ENCODE measurements at regions not wholly inside any gene's neighbourhood (a gene's known extent, or its start where the extent isn't known, plus 50 kb on each side); places are given as distances from the start of the nearest gene placed in this dataset.

DNA sequence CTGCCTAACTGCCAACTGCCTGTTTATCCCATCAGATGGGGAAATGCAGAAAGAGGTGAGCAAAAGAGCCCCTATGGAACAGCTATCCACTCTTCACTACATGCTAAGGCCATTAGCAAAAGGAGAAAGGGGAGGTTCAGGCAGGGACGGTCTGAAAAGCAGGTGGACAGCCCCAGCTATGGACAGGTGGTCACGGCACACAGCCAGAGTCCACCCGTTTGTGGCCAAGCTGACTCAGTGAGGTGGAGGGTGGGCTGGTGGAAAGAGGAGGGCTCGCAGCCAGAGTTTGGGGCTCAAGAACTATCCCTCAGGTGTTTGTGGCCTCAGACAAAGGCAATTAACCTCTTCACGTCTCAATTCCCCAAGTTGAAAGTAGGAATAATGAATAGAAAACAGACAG lies 148.9 kb upstream of the UBE2E1 start:
- peaks cover 34% of the 10 kb centered on the region for H3K4me1 ChIP-seq (ENCODE audit: control insufficient read depth, insufficient read depth, low read length)
- intact Hi-C loops (cut with micrococcal nuclease; ENCODE audit: unreplicated experiment), result loop anchor here (10.0 kb wide), 1 partner anchor 288 kb away; the partner anchor contains the start of gene NR1D2
- H3K9me3 ChIP-seq (replicated peaks; ENCODE audit: control insufficient read depth, insufficient read depth, low read length), result peaks cover 4% of the 10 kb centered on the region
- ChIA-PET RAD21 (ENCODE audit: unreplicated experiment) (interaction anchor here (0.8 to 3.2 kb wide), 5 partner anchors 42 to 150 kb away, joined by 3 to 23 read pairs (median 3); no protein-coding TSS in a partner anchor), SMC1A (ENCODE audit: uncharacterized antibody, unreplicated experiment) (interaction anchor here (0.9 to 2.6 kb wide), 7 partner anchors 9 to 418 kb away, joined by 3 to 6 read pairs (median 4); no protein-coding TSS in a partner anchor), CTCF (interaction anchor here (0.6 to 1.6 kb wide), 2 partner anchors 114 to 177 kb away, joined by 3 to 5 read pairs; no protein-coding TSS in a partner anchor), POLR2A (interaction anchor here (0.8 to 1.0 kb wide), 2 partner anchors 64 to 152 kb away, joined by 3 read pairs; no protein-coding TSS in a partner anchor)
- FAIRE-seq (no peak), ATAC-seq (no peak), DNase-seq (ENCODE audit: low read depth, low spot score) (no peak)
- no peaks in the 10 kb centered on the region for H3K36me3 ChIP-seq (ENCODE audit: control insufficient read depth in 2 of 2, insufficient read depth in 2 of 2, low read length in 1 of 2)
- H3K9ac ChIP-seq (ENCODE audit: control insufficient read depth, insufficient read depth, low read length), result no peak overlapping the region
- H3K4me2 ChIP-seq (ENCODE audit: control insufficient read depth, insufficient read depth), result no peak overlapping the region
- H3K79me2 ChIP-seq (ENCODE audit: control insufficient read depth, insufficient read depth, low read length), result no peaks in the 10 kb centered on the region
- H3K4me3 ChIP-seq, result no peak overlapping the region
- no peak overlapping the region for H3K27ac ChIP-seq (ENCODE audit: control insufficient read depth, insufficient read depth)
- H4K20me1 ChIP-seq (ENCODE audit: control insufficient read depth, insufficient read depth), result no peaks in the 10 kb centered on the region
- no peak overlapping the region for H2AFZ ChIP-seq (ENCODE audit: control insufficient read depth, low read depth, low read length)
- no peak for TF ChIP-seq RFX5 (IDR thresholded peaks at IDR 0.05; ENCODE audit: low read depth, low read length)
- no peak for TF ChIP-seq KLF5 (IDR thresholded peaks at IDR 0.05; ENCODE audit: partially characterized antibody)
- TF ChIP-seq HDAC2 (IDR thresholded peaks at IDR 0.05), result no peak
- TF ChIP-seq, protein P1, sequence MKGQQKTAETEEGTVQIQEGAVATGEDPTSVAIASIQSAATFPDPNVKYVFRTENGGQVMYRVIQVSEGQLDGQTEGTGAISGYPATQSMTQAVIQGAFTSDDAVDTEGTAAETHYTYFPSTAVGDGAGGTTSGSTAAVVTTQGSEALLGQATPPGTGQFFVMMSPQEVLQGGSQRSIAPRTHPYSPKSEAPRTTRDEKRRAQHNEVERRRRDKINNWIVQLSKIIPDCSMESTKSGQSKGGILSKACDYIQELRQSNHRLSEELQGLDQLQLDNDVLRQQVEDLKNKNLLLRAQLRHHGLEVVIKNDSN (IDR thresholded peaks at IDR 0.05; ENCODE audit: borderline replicate concordance, extremely low read length, insufficient read depth, low read depth, low read length), result no peak
- TF ChIP-seq, protein P2, sequence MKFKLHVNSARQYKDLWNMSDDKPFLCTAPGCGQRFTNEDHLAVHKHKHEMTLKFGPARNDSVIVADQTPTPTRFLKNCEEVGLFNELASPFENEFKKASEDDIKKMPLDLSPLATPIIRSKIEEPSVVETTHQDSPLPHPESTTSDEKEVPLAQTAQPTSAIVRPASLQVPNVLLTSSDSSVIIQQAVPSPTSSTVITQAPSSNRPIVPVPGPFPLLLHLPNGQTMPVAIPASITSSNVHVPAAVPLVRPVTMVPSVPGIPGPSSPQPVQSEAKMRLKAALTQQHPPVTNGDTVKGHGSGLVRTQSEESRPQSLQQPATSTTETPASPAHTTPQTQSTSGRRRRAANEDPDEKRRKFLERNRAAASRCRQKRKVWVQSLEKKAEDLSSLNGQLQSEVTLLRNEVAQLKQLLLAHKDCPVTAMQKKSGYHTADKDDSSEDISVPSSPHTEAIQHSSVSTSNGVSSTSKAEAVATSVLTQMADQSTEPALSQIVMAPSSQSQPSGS (IDR thresholded peaks at IDR 0.05; ENCODE audit: low read length), result no peak
- TF ChIP-seq SMARCA5 (IDR thresholded peaks at IDR 0.05), result no peak
- TF ChIP-seq RAD21 (IDR thresholded peaks at IDR 0.05; ENCODE audit: insufficient read depth, low read depth, low read length), result no peak
- no peak for TF ChIP-seq ZBTB4 (CRISPR knock-in tag; IDR thresholded peaks at IDR 0.05)
- TF ChIP-seq, protein P3, sequence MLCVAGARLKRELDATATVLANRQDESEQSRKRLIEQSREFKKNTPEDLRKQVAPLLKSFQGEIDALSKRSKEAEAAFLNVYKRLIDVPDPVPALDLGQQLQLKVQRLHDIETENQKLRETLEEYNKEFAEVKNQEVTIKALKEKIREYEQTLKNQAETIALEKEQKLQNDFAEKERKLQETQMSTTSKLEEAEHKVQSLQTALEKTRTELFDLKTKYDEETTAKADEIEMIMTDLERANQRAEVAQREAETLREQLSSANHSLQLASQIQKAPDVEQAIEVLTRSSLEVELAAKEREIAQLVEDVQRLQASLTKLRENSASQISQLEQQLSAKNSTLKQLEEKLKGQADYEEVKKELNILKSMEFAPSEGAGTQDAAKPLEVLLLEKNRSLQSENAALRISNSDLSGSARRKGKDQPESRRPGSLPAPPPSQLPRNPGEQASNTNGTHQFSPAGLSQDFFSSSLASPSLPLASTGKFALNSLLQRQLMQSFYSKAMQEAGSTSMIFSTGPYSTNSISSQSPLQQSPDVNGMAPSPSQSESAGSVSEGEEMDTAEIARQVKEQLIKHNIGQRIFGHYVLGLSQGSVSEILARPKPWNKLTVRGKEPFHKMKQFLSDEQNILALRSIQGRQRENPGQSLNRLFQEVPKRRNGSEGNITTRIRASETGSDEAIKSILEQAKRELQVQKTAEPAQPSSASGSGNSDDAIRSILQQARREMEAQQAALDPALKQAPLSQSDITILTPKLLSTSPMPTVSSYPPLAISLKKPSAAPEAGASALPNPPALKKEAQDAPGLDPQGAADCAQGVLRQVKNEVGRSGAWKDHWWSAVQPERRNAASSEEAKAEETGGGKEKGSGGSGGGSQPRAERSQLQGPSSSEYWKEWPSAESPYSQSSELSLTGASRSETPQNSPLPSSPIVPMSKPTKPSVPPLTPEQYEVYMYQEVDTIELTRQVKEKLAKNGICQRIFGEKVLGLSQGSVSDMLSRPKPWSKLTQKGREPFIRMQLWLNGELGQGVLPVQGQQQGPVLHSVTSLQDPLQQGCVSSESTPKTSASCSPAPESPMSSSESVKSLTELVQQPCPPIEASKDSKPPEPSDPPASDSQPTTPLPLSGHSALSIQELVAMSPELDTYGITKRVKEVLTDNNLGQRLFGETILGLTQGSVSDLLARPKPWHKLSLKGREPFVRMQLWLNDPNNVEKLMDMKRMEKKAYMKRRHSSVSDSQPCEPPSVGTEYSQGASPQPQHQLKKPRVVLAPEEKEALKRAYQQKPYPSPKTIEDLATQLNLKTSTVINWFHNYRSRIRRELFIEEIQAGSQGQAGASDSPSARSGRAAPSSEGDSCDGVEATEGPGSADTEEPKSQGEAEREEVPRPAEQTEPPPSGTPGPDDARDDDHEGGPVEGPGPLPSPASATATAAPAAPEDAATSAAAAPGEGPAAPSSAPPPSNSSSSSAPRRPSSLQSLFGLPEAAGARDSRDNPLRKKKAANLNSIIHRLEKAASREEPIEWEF (IDR thresholded peaks at IDR 0.05; ENCODE audit: insufficient replicate concordance, low read depth, low read length), result no peak
- H3K27me3 ChIP-seq (replicated peaks in 1 of 2; ENCODE audit: control insufficient read depth in 2 of 2, insufficient read depth in 2 of 2, low read length in 1 of 2), result no peaks in the 10 kb centered on the region
- no TSS peak for BruUV-seq (replicated peaks)
- WGBS (ENCODE audit: insufficient coverage, insufficient replicate concordance, low lambda C conversion rate, missing lambda C conversion rate), result 90% methylated on average over 5 of the region's 5 CpGs
- in situ Hi-C loops (cut with MboI), result no loop called here
